PC-9 (cell line): ENCODE measurements at regions not wholly inside any gene's neighbourhood (a gene's known extent, or its start where the extent isn't known, plus 50 kb on each side); places are given as distances from the start of the nearest gene placed in this dataset.

Source experiments
- CTCF ChIP-seq: fragments of 200-600 bp; sonication (generic); conservative IDR thresholded peaks from 2 replicates; pipeline ENCODE4 v1.6.1; 2017; ENCODE audit warnings: mixed run types, antibody characterized with exemption, mild to moderate bottlenecking, moderate library complexity
- EZH2 ChIP-seq: fragments of 200-600 bp; sonication (generic); IDR thresholded peaks from 2 replicates; pipeline ENCODE4 v1.8.0; 2017; ENCODE audit warnings: antibody characterized with exemption, low read depth

GRCh38 chr6:164694386-164694785 lies 615.0 kb downstream of the C6orf118 start:
- TF ChIP-seq CTCF (no peak), EZH2 (no peak)
